A673 (cell line): ENCODE measurements at regions not wholly inside any gene's neighbourhood (a gene's known extent, or its start where the extent isn't known, plus 50 kb on each side); places are given as distances from the start of the nearest gene placed in this dataset.

Experiments used
- CTCF ChIP-seq: fragments of 300-800, 200-600 bp; sonication (generic); conservative IDR thresholded peaks from 2 replicates; pipeline ENCODE4 v1.5.1; 2017; ENCODE audit warnings: low read depth, mild to moderate bottlenecking, antibody characterized with exemption, low read length, moderate library complexity, mixed read lengths
- EZH2 ChIP-seq: fragments of 200-600 bp; sonication (generic); IDR thresholded peaks from 2 replicates; pipeline ENCODE4 v1.6.1; 2017; ENCODE audit warnings: borderline replicate concordance, low read depth, mild to moderate bottlenecking, mixed read lengths, antibody characterized with exemption, low read length; ENCODE audit not compliant: poor library complexity, severe bottlenecking

DNA sequence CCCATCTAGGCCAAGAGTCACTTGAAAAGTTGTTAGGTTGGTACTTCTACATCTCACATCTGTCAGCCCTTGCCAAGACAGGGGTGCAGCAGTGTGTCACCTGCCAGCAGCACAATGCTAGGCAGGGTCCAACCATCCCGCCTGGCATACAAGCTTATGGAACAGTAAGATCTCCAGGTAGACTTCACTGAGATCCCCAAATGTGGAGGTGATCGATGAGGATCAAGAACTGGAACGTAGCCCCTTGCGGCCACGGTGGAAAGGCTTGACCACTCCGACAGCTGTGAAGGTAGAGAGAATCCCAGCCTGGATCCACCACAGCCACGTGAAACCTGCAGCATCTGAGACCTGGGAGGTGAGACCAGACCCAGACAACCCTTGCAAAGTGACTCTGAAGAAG is 696.0 kb upstream of the LMO3 start:
- TF ChIP-seq CTCF (no peak), EZH2 (no peak)
